ENCODE measurements at regions not wholly inside any gene's neighbourhood (a gene's known extent, or its start where the extent isn't known, plus 50 kb on each side); places are given as distances from the start of the nearest gene placed in this dataset.

DNA sequence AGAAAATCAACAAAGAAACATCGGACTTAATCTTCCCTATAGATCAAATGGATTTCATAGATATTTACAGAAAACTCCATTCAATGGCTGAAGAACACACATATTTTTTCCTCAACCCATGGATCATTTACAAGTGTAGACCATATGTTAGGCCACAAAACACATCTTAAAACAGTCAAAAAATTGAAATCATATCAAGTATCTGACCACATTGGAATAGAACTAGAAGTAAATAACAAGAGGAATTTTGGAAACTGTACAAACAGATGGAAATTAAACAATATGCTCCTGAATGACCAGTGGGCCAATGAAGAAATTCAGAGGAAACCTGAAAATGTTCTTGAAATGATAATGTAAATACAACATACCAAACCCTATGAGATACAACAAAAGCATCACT, 323.1 kb upstream of the GPR149 start:
- DNase-seq = no peak

DNA sequence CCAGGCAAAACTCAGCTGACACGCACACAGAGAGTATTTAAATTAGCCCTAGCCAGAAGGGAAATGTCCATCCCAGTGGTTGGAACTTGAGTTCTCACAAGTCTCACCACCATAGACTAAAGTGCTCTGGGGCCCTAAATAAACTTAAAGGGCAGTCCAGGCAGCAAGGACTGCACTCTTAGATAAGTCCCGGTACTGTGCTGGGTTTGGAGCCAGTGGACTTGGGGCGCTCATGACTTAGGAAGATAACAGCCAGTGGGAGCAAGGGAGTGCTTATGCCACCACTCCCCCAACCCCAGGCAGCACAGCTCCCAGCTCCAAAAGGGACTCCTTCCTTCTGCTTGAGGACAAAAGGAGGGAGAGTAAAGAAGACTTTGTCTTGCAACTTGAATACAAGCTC, 319.5 kb upstream of the GPR149 start:
- DNase-seq = no peak

GRCh38 chr3:154745929-154746328, 315.9 kb upstream of the GPR149 start:
- DNase-seq = no peak

DNA sequence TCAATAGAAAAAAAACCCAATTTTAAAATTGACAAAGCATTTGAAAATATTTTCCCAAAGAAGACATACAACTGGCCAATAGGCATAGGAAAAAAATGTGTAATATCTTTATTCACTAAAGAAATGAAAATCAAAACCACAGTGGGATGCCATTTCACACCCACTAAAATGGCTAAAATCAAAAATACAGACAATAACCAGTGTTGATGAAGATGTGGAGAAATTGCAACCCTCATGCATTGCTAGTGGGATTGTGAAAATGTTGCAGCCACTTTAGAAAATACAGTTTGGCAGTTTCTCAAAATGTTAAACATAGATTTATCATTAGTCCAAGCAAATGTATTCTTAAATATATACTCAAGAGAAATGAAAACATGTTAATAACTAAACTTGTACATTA, 315.1 kb upstream of the GPR149 start:
- no peak for DNase-seq

GRCh38 chr3:154743418-154743817, 313.4 kb upstream of the GPR149 start:
- no peak for DNase-seq

- DNase-seq = no peak
Observed at GRCh38 chr3:154734468-154734867, 304.5 kb upstream of the GPR149 start.

DNA sequence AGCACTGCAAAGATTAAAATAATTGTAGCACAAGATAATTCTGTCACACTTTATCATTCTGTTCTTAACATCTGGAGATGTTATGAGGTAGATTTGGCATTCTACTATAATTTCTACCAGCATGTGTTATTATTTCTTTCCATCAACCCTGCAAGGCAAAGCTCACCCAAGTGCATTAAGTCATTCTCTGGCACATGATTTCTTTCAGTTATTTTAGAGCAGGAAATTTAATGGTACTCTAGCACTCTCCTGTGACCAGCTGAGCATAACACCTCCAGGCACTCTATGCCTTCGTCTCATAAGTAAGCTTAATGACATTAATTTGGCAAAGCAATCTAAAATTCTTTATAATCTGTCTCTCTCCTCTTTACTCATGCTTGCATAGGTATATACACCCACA, 300.2 kb upstream of the GPR149 start:
- DNase-seq = peak; percentile 98

- DNase-seq = peak; percentile 98
Observed at GRCh38 chr3:154729741-154730140, 299.8 kb upstream of the GPR149 start.

DNA sequence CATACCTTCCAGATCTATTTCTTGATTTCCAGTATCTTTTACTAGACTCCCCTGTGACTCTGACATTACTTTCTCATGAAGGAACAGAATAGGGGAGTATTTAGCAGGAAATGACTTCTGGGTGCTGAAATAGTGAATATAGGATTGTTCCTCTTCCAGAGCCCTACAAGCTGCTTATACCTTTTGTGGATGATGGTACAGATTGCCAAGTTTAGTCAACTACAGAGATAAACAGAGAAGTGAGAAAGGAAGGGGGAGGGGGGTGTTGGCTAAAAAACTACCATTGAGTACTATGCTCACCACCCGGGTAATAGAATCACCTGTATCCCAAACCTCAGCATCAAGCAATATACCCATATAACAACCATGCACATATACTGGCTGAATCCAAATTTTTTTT, 298.3 kb upstream of the GPR149 start:
- DNase-seq = no peak

DNA sequence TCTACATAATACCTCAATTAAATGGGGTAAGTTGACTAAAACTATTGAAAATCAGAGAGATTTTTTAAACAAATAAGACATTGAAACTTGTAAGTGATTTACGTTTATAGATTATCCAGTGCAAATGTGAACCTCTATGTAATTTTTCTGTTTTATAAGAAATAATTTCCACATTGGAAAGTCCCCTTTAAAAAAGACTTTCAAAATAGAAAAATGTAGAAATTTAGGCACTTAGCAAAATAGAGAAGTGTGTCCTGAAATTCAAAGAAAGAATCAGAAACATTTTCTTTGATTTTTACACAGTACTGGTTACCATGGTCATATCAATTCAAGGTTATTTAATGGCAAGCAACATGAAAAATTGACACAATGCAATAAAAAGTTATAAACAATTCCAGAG, 290.9 kb upstream of the GPR149 start:
- no peak for DNase-seq

GRCh38 chr3:154718053-154718452, 288.1 kb upstream of the GPR149 start:
- DNase-seq = no peak

GRCh38 chr3:154716170-154716569, 286.2 kb upstream of the GPR149 start:
- DNase-seq = no peak

DNA sequence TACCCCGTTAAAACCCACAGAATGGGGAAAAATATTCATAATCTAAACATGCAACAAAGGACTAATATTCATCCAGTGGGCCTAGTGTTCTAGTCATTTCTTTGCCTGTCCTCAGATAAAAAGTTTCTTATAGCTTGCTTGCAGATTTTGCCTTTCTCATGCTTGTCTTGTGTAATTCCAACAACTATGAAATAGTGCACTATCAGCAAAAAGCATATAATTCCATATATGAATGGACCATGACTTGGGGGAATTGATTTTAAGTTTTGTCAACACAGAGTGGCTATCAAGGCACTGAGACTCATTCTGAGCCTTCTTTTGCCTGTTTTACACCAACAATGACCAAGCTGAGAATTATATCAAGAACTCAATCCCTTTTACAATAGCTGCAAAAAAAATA, 278.6 kb upstream of the GPR149 start:
- no peak for DNase-seq

- no peak for DNase-seq
Observed at GRCh38 chr3:154701055-154701454, 271.1 kb upstream of the GPR149 start.

GRCh38 chr3:154690413-154690812, 260.4 kb upstream of the GPR149 start:
- DNase-seq = no peak

DNA sequence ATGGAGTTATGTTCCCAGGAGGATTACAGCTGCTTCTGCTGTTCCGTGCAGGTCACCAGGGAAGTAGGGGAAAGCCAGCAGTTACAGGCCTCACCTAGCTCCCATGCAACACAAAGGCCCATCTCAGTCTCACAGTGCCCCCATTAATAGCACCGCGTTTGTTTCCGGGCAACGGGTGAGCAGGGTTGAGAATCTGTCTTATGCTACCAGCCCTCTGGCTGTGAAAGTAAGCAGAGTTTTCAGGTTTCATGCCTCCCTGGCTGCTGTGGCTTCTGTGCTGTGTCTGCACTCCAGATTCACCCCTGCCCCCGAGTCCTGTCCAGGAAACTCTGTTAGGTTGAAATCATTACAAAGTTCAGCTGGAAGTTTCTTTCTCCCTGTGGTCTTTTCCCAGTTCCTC, 254.4 kb upstream of the GPR149 start:
- DNase-seq = no peak

DNA sequence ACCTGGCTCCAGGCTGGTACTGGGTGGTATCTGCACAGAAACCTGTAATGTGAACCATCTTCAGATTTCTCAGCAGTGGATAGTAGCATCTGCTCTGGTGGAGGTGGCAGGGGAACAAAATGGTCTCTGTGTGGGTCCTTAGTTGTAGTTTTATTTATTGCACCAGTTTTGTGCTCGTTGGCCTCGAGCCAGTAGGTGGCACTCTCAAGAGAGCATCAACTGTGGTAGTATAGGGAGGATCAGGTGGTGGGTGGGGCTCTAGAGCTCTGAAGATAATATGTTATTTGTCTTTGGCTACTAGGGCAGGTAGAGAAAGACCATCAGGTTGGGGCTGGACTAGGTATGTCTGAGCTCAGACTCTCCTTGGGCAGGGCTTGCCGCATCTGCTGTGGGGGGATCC, 254.0 kb upstream of the GPR149 start:
- no peak for DNase-seq

DNA sequence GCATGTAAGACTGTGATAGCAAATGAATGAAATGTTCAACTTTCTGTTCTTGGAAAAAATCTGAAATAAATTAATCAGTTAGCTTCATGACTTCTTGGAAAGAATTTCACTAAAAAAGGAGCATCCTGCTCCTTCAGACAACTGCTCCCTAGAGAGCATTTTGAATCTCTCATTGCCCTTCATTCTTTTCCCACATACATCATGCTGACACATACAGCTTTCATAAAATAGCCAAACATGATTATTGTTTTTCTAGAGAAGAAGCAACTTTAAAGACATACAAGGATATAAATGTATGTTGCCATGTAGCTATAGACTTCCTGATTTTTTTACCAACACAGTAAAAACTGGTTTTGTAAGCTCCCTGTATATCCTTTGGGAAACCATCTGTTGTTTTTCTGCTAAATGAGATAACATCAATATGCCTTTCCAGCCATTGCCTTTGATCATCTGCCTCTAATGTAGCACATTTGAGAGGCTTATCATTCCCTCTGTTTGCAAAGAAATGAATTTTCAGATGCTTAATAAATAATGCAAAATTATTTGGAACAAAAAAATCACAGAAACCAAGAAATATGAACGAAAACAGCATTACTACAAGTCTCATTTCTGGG, 248.2 kb upstream of the GPR149 start:
- no peak for DNase-seq

- DNase-seq = no peak
Observed at GRCh38 chr3:154668835-154669234, 238.8 kb upstream of the GPR149 start.

DNA sequence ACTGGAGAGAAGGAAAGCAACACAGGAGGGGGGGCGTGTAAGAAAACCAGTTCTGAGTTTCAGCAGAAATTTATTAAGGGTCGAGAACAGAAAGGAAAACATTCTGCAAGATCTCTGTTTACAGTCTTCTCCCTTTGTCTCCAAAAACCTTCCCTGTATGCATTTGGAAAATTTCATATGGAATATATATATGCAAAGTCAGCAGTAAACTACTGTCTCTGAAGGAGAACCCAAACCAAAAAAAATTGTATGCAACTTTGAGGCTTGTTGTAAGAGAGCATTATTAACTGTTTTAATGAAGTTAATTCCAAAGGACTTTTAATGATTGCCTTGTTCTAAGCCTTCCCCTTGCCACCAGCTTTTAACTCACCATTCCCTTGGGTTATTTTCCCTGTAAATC, 238.2 kb upstream of the GPR149 start:
- DNase-seq = no peak

DNA sequence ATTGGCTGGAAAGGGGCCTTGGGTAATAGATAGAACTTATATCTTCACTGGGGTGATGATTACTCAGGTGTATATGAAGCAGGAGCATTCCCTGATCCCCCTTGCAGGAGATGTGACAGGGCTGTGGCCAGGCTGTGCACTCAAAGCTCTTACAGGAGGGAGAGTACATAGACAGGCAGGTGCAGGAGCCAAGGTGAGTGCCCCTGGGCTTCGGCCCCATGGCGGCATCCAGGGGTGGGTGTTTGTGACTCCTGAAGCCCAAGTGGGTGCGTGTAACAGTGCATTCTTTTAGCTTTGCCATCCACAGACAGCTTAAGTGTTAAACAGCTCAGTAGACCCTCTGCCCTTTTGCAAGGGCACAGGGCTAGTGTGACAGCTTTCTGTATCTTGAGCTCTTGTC, 236.6 kb upstream of the GPR149 start:
- DNase-seq = no peak

DNA sequence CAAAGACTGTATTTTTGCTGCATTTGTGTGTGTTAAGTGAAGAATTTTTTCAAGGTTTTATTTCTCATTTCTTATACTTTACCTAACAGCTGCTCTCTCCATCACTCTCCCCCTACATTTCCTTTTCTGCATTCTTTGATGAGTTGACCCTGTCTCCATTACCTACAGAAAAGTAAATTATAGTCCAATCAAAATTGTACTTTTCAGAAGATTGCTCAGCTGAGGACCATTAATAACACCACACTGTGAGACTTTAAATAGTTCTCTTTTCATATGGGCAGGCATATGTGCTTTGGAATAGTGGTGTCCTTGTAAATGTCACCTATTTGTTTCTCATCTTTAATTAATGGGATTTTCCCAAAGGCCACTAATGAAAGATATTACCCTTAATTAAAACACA, 234.7 kb upstream of the GPR149 start:
- DNase-seq = no peak

GRCh38 chr3:154662851-154663250, 232.9 kb upstream of the GPR149 start:
- DNase-seq = no peak

DNA sequence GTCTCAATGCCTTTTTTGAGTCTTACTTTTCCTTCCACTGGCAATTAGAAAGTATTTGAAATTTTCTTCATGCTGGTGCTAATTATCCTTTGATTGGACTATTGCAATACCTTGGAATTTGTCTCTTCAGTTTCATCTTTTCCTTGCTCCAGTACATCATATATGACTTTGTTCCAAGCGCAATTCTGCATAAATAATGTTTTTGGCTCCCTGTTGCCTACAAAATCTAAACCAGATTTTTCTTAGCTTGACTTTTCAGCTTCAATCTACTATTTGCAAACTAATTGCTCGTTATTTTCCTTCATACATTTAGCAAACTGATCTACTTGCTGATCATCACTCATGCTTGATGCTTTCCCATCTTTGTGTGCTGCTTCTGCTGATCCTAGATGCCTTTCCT, 230.8 kb upstream of the GPR149 start:
- DNase-seq = no peak

DNA sequence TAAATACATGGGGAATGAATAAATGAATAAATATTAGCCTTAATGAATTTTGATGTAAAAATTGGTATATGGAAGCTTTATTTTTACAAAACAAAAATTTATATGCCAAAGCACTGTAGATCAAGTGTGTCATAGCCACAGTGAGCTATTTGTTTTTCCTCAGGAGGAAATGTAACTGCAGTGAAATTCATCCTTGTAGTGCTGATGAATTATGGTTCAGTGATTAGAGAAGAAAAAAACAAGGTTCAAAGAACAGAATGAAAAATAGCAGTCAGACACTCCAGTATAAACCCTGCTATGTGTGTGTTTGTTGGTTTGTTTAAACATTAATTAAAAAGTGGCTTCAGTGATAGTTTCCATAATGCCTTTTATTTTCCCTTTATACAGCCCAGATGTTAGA, 228.0 kb upstream of the GPR149 start:
- DNase-seq = no peak

- DNase-seq = no peak
Observed at GRCh38 chr3:154657218-154657617, 227.2 kb upstream of the GPR149 start.
